Ovary (tissue), 3 donors: ENCODE measurements at regions not wholly inside any gene's neighbourhood (a gene's known extent, or its start where the extent isn't known, plus 50 kb on each side); places are given as distances from the start of the nearest gene placed in this dataset.

Source experiments
- CTCF ChIP-seq, 3 donors: fragments of 450-650 bp in 2 of 3; fragments of 200-600 bp in 1 of 3; IDR thresholded peaks; one replicate each; pipeline versions ENCODE4 v1.5.1 to v1.8.0; 2016 to 2022; ENCODE audit warnings: antibody characterized with exemption in 3 of 3, mild to moderate bottlenecking in 1 of 3
- EP300 ChIP-seq: sonication (generic); formaldehyde crosslinking; IDR thresholded peaks from one replicate; pipeline ENCODE4 v1.6.1; 2017; ENCODE audit warnings: antibody characterized with exemption
- POLR2A ChIP-seq: fragments of 450-650 bp; IDR thresholded peaks from one replicate; pipeline ENCODE4 v1.6.1; 2017; ENCODE audit warnings: antibody characterized with exemption, mild to moderate bottlenecking, moderate library complexity
- donor health status: DM: no; HTN: no; CAD: no.

GRCh38 chr11:24198481-24198880 is 298.4 kb upstream of the LUZP2 start:
- no peak for TF ChIP-seq CTCF (IDR thresholded peaks at IDR 0.05)
- TF ChIP-seq POLR2A = no peak
- TF ChIP-seq EP300 = no peak
